Tibial nerve (tissue), 4 donors: ENCODE measurements at regions not wholly inside any gene's neighbourhood (a gene's known extent, or its start where the extent isn't known, plus 50 kb on each side); places are given as distances from the start of the nearest gene placed in this dataset.

Experiments used
- DNase-seq, 2 donors: peaks; one replicate each; pipeline ENCODE4 v3.0.0-alpha.2; 2019; ENCODE audit warnings: low spot score in 2 of 2
- H3K27ac ChIP-seq, 4 donors: fragments of 200-600 bp; sonication (generic) in 3 of 4; one replicate each; pipeline ENCODE4 v1.5.1; 2017 to 2019; ENCODE audit warnings: mild to moderate bottlenecking in 1 of 4
- H3K27me3 ChIP-seq, 2 donors: fragments of 200-600 bp; sonication (generic) in 1 of 2; one replicate each; pipeline versions ENCODE4 v1.5.1 to v1.6.0; 2017 to 2019
- H3K36me3 ChIP-seq, 3 donors: fragments of 200-600 bp; sonication (generic); one replicate each; pipeline ENCODE4 v1.5.1; 2018 to 2019
- H3K4me1 ChIP-seq, 4 donors: fragments of 200-600 bp; sonication (generic) in 3 of 4; one replicate each; pipeline ENCODE4 v1.5.1; 2017 to 2019
- H3K4me3 ChIP-seq, 4 donors: fragments of 200-600 bp; sonication (generic) in 3 of 4; one replicate each; pipeline ENCODE4 v1.5.1; 2017 to 2019; ENCODE audit warnings: mild to moderate bottlenecking in 1 of 4, moderate library complexity in 1 of 4
- H3K9me3 ChIP-seq, 4 donors: fragments of 200-600 bp; sonication (generic) in 3 of 4; one replicate each; pipeline ENCODE4 v1.5.1; 2017 to 2019
- CTCF ChIP-seq, 5 experiments: fragments of 200-600 bp in 3 of 5; fragments of 450-650 bp in 2 of 5; sonication (generic) in 3 of 5; IDR thresholded peaks; one replicate each; pipeline ENCODE4 v1.5.1; 2016 to 2019; ENCODE audit warnings: antibody characterized with exemption in 5 of 5, mild to moderate bottlenecking in 3 of 5, moderate library complexity in 2 of 5
- EP300 ChIP-seq, 2 donors: sonication (generic); formaldehyde crosslinking; IDR thresholded peaks; one replicate each; pipeline ENCODE4 v1.6.1; 2017; ENCODE audit warnings: antibody characterized with exemption in 2 of 2, mild to moderate bottlenecking in 1 of 2
- POLR2A ChIP-seq, 2 donors: fragments of 450-650 bp; IDR thresholded peaks; one replicate each; pipeline ENCODE4 v1.6.1; 2017; ENCODE audit warnings: antibody characterized with exemption in 2 of 2, mild to moderate bottlenecking in 2 of 2, moderate library complexity in 2 of 2
- WGBS, 2 donors: methylation state at CpG; one replicate each; pipeline ENCODE4 v1.1.5; 2018; 5-methylcytosine and 5-hydroxymethylcytosine counted together

- H3K4me3 ChIP-seq: no peak overlapping the region
- no peak for TF ChIP-seq CTCF (IDR thresholded peaks at IDR 0.05)
- TF ChIP-seq EP300 (IDR thresholded peaks at IDR 0.05): no peak
- no peak for TF ChIP-seq POLR2A (IDR thresholded peaks at IDR 0.05)
- no peaks in the 10 kb centered on the region for H3K36me3 ChIP-seq
- 86 to 87% methylated on average over 3 of the region's 3 CpGs for WGBS, 2 donors
- H3K27ac ChIP-seq: peak overlapping the region in 1 of 4 donors; percentile 54
- no peaks in the 10 kb centered on the region for H3K9me3 ChIP-seq
- no peak for DNase-seq
- peaks cover 0 to 46% (median 11%) of the 10 kb centered on the region in 4 donors for H3K4me1 ChIP-seq
- no peaks in the 10 kb centered on the region for H3K27me3 ChIP-seq
Measured at GRCh38 chr17:63277629-63278028, 168.5 kb downstream of the CYB561 start.

- TF ChIP-seq EP300 (IDR thresholded peaks at IDR 0.05) (no peak), POLR2A (IDR thresholded peaks at IDR 0.05) (no peak), CTCF (IDR thresholded peaks at IDR 0.05) (no peak)
Measured at GRCh38 chr17:63278728-63279442, 167.2 kb downstream of the CYB561 start.

GRCh38 chr17:63279498-63280230 is 166.4 kb downstream of the CYB561 start:
- TF ChIP-seq EP300 (IDR thresholded peaks at IDR 0.05) (no peak), CTCF (IDR thresholded peaks at IDR 0.05) (no peak), POLR2A (IDR thresholded peaks at IDR 0.05) (no peak)
- DNase-seq: no peak
- Histone ChIP-seq H3K4me3 (no peak overlapping the region), H3K27me3 (no peaks in the 10 kb centered on the region), H3K9me3 (peaks cover 0 to 12% (median 0%) of the 10 kb centered on the region in 4 donors), H3K36me3 (no peaks in the 10 kb centered on the region), H3K4me1 (peaks cover 0 to 28% (median 5%) of the 10 kb centered on the region in 4 donors), H3K27ac (peak overlapping the region in 1 of 4 donors; percentile 36)
- WGBS, 2 donors: 45 to 46% methylated on average over 2 of the region's 2 CpGs

More at GRCh38 chr17:63278728-63279442, 167.2 kb downstream of the CYB561 start:
- DNase-seq: no peak
- Histone ChIP-seq H3K36me3 (no peaks in the 10 kb centered on the region), H3K4me3 (no peak overlapping the region), H3K9me3 (peaks cover 0 to 10% (median 0%) of the 10 kb centered on the region in 4 donors), H3K27me3 (no peaks in the 10 kb centered on the region), H3K4me1 (peaks cover 0 to 36% (median 8%) of the 10 kb centered on the region in 4 donors), H3K27ac (no peak overlapping the region)
- WGBS, 2 donors: 72 to 75% methylated on average over 2 of the region's 2 CpGs

GRCh38 chr17:63282455-63282854 is 163.7 kb downstream of the CYB561 start:
- TF ChIP-seq CTCF (IDR thresholded peaks at IDR 0.05) (no peak), POLR2A (IDR thresholded peaks at IDR 0.05) (no peak), EP300 (IDR thresholded peaks at IDR 0.05) (no peak)
- Histone ChIP-seq H3K36me3 (peaks cover 0 to 12% (median 0%) of the 10 kb centered on the region in 3 donors), H3K9me3 (peaks cover 0 to 30% (median 8%) of the 10 kb centered on the region in 4 donors), H3K4me1 (peaks cover 0 to under 1% (median 0%) of the 10 kb centered on the region in 4 donors), H3K27ac (no peak overlapping the region), H3K27me3 (no peaks in the 10 kb centered on the region), H3K4me3 (no peak overlapping the region)
- no peak for DNase-seq
- WGBS, 2 donors: 95 to 97% methylated on average over 4 of the region's 4 CpGs

- TF ChIP-seq EP300 (IDR thresholded peaks at IDR 0.05): no peak
- TF ChIP-seq CTCF (IDR thresholded peaks at IDR 0.05): no peak
- TF ChIP-seq POLR2A (IDR thresholded peaks at IDR 0.05): no peak
- Histone ChIP-seq H3K27ac (no peak overlapping the region), H3K36me3 (peaks cover 0 to 22% (median 0%) of the 10 kb centered on the region in 3 donors), H3K27me3 (no peaks in the 10 kb centered on the region), H3K4me1 (no peaks in the 10 kb centered on the region), H3K9me3 (peaks cover 0 to 30% (median 8%) of the 10 kb centered on the region in 4 donors), H3K4me3 (no peak overlapping the region)
- 98 to 99% methylated on average over 4 of the region's 4 CpGs for WGBS, 2 donors
- DNase-seq: no peak
Measured at GRCh38 chr17:63285551-63285950, 160.6 kb downstream of the CYB561 start.
